ENCODE measurements at regions not wholly inside any gene's neighbourhood (a gene's known extent, or its start where the extent isn't known, plus 50 kb on each side); places are given as distances from the start of the nearest gene placed in this dataset.
"Not testable (repeated sequence)": the region's sequence is repeated elsewhere in the genome, so short reads cannot be mapped to it uniquely, and the experiment has no call there.

DNA sequence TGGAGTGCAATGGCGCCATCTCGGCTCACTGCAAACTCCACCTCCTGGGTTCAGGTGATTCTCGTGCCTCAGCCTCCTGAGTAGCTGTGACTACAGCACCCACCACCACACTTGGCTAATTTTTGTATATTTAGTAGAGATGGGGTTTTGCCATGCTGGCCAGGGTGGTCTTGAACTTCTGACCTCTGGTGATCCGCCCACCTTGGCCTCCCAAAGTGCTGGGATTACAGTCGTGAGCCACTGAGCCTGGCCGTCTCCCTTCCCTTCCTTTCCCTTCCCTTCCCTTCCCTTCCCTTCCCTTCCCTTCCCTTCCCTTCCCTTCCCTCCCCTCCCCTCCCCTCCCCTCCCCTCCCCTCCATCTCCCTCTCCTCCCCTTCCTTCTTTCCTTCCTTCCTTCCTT lies 248.9 kb downstream of the NPIPA7 start:
- TF ChIP-seq, protein P1, sequence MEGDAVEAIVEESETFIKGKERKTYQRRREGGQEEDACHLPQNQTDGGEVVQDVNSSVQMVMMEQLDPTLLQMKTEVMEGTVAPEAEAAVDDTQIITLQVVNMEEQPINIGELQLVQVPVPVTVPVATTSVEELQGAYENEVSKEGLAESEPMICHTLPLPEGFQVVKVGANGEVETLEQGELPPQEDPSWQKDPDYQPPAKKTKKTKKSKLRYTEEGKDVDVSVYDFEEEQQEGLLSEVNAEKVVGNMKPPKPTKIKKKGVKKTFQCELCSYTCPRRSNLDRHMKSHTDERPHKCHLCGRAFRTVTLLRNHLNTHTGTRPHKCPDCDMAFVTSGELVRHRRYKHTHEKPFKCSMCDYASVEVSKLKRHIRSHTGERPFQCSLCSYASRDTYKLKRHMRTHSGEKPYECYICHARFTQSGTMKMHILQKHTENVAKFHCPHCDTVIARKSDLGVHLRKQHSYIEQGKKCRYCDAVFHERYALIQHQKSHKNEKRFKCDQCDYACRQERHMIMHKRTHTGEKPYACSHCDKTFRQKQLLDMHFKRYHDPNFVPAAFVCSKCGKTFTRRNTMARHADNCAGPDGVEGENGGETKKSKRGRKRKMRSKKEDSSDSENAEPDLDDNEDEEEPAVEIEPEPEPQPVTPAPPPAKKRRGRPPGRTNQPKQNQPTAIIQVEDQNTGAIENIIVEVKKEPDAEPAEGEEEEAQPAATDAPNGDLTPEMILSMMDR (IDR thresholded peaks at IDR 0.05) = not testable (repeated sequence)
- not testable (repeated sequence) for TF ChIP-seq POLR2A (IDR thresholded peaks at IDR 0.05)
